AG04450 (cell line): ENCODE measurements at regions not wholly inside any gene's neighbourhood (a gene's known extent, or its start where the extent isn't known, plus 50 kb on each side); places are given as distances from the start of the nearest gene placed in this dataset.

Experiments used
- CTCF ChIA-PET: fragments of 300-600, 350-600 bp; formaldehyde crosslinking; extraction: SDS; loops from one replicate; lab custom pipeline; 2022; ENCODE audit warnings: antibody characterized with exemption, inconsistent platforms; lab: Charles Lee
- POLR2A ChIA-PET: fragments of 350-600 bp; formaldehyde crosslinking; extraction: SDS; loops from one replicate; lab custom pipeline; 2021; ENCODE audit warnings: antibody characterized with exemption, inconsistent platforms; lab: Yijun Ruan, JAX
- DNase-seq: peaks from one replicate; pipeline ENCODE4 v3.0.0-alpha.2; 2011; ENCODE audit warnings: low read depth, low spot score
- H3K27ac ChIP-seq: one replicate; pipeline ENCODE4 v1.5.1; 2012; ENCODE audit warnings: low read depth, low read length, control low read depth
- H3K27me3 ChIP-seq: one replicate; pipeline ENCODE4 v1.6.0; 2012; ENCODE audit warnings: low read length; ENCODE audit not compliant: control insufficient read depth, insufficient read depth
- H3K4me3 ChIP-seq: 2 replicates; pipeline ENCODE4 v1.5.1; 2011; ENCODE audit warnings: mild to moderate bottlenecking, low read depth, low read length, control low read depth
- H3K9me3 ChIP-seq: 2 replicates; pipeline ENCODE4 v1.5.1; 2012; ENCODE audit warnings: low read length; ENCODE audit not compliant: control insufficient read depth, insufficient read depth
- TF ChIP-seq, protein P1 (sequence below): IDR thresholded peaks from 2 replicates; pipeline ENCODE4 v1.5.1; 2011; ENCODE audit warnings: low read depth, low read length, control low read depth, inconsistent platforms

- Histone ChIP-seq H3K27me3 (no peaks in the 10 kb centered on the region), H3K9me3 (peaks cover 8% of the 10 kb centered on the region), H3K27ac (no peak overlapping the region), H3K4me3 (no peak overlapping the region)
- ChIA-PET CTCF (no interaction called here), POLR2A (no interaction called here)
- TF ChIP-seq, protein P1, sequence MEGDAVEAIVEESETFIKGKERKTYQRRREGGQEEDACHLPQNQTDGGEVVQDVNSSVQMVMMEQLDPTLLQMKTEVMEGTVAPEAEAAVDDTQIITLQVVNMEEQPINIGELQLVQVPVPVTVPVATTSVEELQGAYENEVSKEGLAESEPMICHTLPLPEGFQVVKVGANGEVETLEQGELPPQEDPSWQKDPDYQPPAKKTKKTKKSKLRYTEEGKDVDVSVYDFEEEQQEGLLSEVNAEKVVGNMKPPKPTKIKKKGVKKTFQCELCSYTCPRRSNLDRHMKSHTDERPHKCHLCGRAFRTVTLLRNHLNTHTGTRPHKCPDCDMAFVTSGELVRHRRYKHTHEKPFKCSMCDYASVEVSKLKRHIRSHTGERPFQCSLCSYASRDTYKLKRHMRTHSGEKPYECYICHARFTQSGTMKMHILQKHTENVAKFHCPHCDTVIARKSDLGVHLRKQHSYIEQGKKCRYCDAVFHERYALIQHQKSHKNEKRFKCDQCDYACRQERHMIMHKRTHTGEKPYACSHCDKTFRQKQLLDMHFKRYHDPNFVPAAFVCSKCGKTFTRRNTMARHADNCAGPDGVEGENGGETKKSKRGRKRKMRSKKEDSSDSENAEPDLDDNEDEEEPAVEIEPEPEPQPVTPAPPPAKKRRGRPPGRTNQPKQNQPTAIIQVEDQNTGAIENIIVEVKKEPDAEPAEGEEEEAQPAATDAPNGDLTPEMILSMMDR, result no peak
- DNase-seq, result no peak
Observed at GRCh38 chr4:12270546-12270945, 841.9 kb upstream of the HS3ST1 start.

- TF ChIP-seq, protein P1, result no peak
- CTCF ChIA-PET, result no interaction called here
- POLR2A ChIA-PET, result no interaction called here
- H3K27ac ChIP-seq, result no peak overlapping the region
- no peak overlapping the region for H3K4me3 ChIP-seq
- peaks cover 17% of the 10 kb centered on the region for H3K9me3 ChIP-seq
- no peak for DNase-seq
- H3K27me3 ChIP-seq, result no peaks in the 10 kb centered on the region
Observed at GRCh38 chr4:12265554-12265953, 836.9 kb upstream of the HS3ST1 start.

GRCh38 chr4:12260453-12260852 lies 831.8 kb upstream of the HS3ST1 start:
- Histone ChIP-seq H3K4me3 (no peak overlapping the region), H3K27ac (no peak overlapping the region), H3K9me3 (peaks cover 8% of the 10 kb centered on the region; the same call in 1 of the 2 replicates), H3K27me3 (no peaks in the 10 kb centered on the region)
- TF ChIP-seq, protein P1, result no peak
- POLR2A ChIA-PET, result no interaction called here
- CTCF ChIA-PET, result no interaction called here
- DNase-seq, result no peak

DNA sequence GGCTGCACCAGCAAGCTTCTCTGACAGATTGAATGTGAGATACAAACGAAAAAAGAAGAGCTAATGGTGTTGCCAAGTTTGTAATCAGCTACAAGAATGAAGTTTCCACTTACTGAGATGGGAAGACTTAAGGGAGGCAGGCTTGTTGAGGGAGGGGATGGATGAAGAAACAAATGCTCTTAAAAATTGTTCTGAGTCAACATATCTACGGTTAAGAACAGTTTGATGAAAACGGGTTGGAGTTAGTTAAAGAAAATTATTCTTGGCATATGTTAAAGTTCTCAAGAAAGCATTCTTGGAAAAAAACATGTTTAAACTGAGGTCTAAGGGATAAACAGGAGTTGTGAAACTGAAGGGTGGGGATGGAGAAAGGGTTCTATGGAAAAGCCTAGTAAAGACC lies 816.3 kb upstream of the HS3ST1 start:
- H3K27ac ChIP-seq, result no peak overlapping the region
- ChIA-PET POLR2A (no interaction called here), CTCF (no interaction called here)
- peaks cover 3% of the 10 kb centered on the region for H3K9me3 ChIP-seq
- no peak overlapping the region for H3K4me3 ChIP-seq
- no peaks in the 10 kb centered on the region for H3K27me3 ChIP-seq
- TF ChIP-seq, protein P1, result no peak
- DNase-seq, result no peak

- no peak for DNase-seq
- TF ChIP-seq, protein P1, result no peak
- Histone ChIP-seq H3K27me3 (no peaks in the 10 kb centered on the region), H3K27ac (no peak overlapping the region), H3K9me3 (peaks cover 6% of the 10 kb centered on the region), H3K4me3 (no peak overlapping the region)
- ChIA-PET CTCF (no interaction called here), POLR2A (no interaction called here)
Observed at GRCh38 chr4:12242354-12242753, 813.7 kb upstream of the HS3ST1 start.
